Activated CD8-positive, alpha-beta memory T cell treated with anti-CD3 and anti-CD28 coated beads for 24 hours (primary cell): ENCODE measurements at regions not wholly inside any gene's neighbourhood (a gene's known extent, or its start where the extent isn't known, plus 50 kb on each side); places are given as distances from the start of the nearest gene placed in this dataset.

Source experiments
- DNase-seq: peaks from one replicate; pipeline ENCODE4 v3.0.0-alpha.2; 2020

GRCh38 chr4:58551676-58552075 is 1441.5 kb upstream of the IGFBP7 start:
- DNase-seq = no peak

GRCh38 chr4:58543465-58543864 is 1433.3 kb upstream of the IGFBP7 start:
- DNase-seq = no peak

- no peak for DNase-seq
These were observed 1431.7 kb upstream of the IGFBP7 start for GRCh38 chr4:58541926-58542325.

GRCh38 chr4:58522765-58523382 is 1412.7 kb upstream of the IGFBP7 start:
- no peak for DNase-seq

GRCh38 chr4:58515226-58515625 is 1405.0 kb upstream of the IGFBP7 start:
- DNase-seq = no peak

- DNase-seq = no peak
These were observed 1404.1 kb upstream of the IGFBP7 start for GRCh38 chr4:58514299-58514698.

GRCh38 chr4:58510652-58511051 is 1400.5 kb upstream of the IGFBP7 start:
- DNase-seq = no peak

GRCh38 chr4:58507079-58507478 is 1396.9 kb upstream of the IGFBP7 start:
- no peak for DNase-seq

- no peak for DNase-seq
These were observed 1392.7 kb upstream of the IGFBP7 start for GRCh38 chr4:58502839-58503238.

- no peak for DNase-seq
These were observed 1389.0 kb upstream of the IGFBP7 start for GRCh38 chr4:58499182-58499581.

GRCh38 chr4:58491620-58492019 is 1381.4 kb upstream of the IGFBP7 start:
- DNase-seq = no peak

GRCh38 chr4:58477950-58478349 is 1367.8 kb upstream of the IGFBP7 start:
- no peak for DNase-seq

GRCh38 chr4:58477513-58477912 is 1367.3 kb upstream of the IGFBP7 start:
- no peak for DNase-seq

GRCh38 chr4:58475097-58475496 is 1364.9 kb upstream of the IGFBP7 start:
- DNase-seq = no peak

GRCh38 chr4:58465031-58465430 is 1354.8 kb upstream of the IGFBP7 start:
- no peak for DNase-seq

GRCh38 chr4:58456727-58457384 is 1346.7 kb upstream of the IGFBP7 start:
- no peak for DNase-seq

GRCh38 chr4:58453956-58454355 is 1343.8 kb upstream of the IGFBP7 start:
- DNase-seq = no peak

- no peak for DNase-seq
These were observed 1341.5 kb upstream of the IGFBP7 start for GRCh38 chr4:58451707-58452106.

GRCh38 chr4:58435871-58436270 is 1325.7 kb upstream of the IGFBP7 start:
- no peak for DNase-seq

GRCh38 chr4:58413849-58414248 is 1303.7 kb upstream of the IGFBP7 start:
- no peak for DNase-seq

- DNase-seq = no peak
These were observed 1301.7 kb upstream of the IGFBP7 start for GRCh38 chr4:58411904-58412303.

- DNase-seq = no peak
These were observed 1296.6 kb upstream of the IGFBP7 start for GRCh38 chr4:58406762-58407161.

- no peak for DNase-seq
These were observed 1258.0 kb upstream of the IGFBP7 start for GRCh38 chr4:58368221-58368620.

GRCh38 chr4:58360354-58361133 is 1250.4 kb upstream of the IGFBP7 start:
- no peak for DNase-seq
